ENCODE measurements at regions not wholly inside any gene's neighbourhood (a gene's known extent, or its start where the extent isn't known, plus 50 kb on each side); places are given as distances from the start of the nearest gene placed in this dataset.

GRCh38 chr5:120151825-120152224, 312.3 kb upstream of the PRR16 start:
- DNase-seq (ENCODE audit: insufficient read length, low spot score, missing footprints) = no peak
- no peaks in the 10 kb centered on the region for H3K9me3 ChIP-seq (ENCODE audit: low read depth, low read length)
- peaks cover 17% of the 10 kb centered on the region for H3K4me1 ChIP-seq (ENCODE audit: insufficient read depth, low read length)
- H3K79me2 ChIP-seq (ENCODE audit: insufficient read depth, low read length) = no peaks in the 10 kb centered on the region
- no peaks in the 10 kb centered on the region for H3K27me3 ChIP-seq (ENCODE audit: insufficient read depth, low read length)
- no peak for TF ChIP-seq CTCF (IDR thresholded peaks at IDR 0.05; ENCODE audit: extremely low read depth, low read depth, low read length)
- H3K36me3 ChIP-seq (ENCODE audit: insufficient read depth, low read length) = no peaks in the 10 kb centered on the region
- peak overlapping the region; percentile 67 for H3K4me2 ChIP-seq (ENCODE audit: insufficient read depth, low read length)
- peak overlapping the region; percentile 5 for H3K4me3 ChIP-seq (ENCODE audit: insufficient read depth, low read length)
- peak overlapping the region; percentile 83 for H3K27ac ChIP-seq (ENCODE audit: low read depth, low read length)
- no peaks in the 10 kb centered on the region for H4K20me1 ChIP-seq (ENCODE audit: insufficient read depth, low read length)
- peak overlapping the region; percentile 81 for H2AFZ ChIP-seq (ENCODE audit: low read length)

DNA sequence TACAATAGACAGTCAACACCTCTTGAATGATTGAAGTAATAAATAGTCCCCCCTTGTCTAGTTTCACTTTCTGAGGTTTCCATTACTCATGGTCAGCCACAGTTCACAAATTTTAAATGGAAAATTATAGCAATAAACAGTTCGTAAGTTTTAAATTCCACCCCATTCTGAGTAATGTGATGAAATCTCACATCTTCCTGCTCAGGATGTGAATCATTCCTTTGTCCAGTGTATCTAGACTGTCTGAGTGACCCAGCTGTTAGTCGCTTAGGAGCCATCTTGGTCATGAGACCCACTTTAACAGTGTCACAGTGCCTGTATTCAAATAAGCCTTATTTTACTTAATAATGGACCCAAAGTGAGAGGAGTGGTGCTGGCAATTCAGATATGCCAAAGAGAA, 311.6 kb upstream of the PRR16 start:
- Histone ChIP-seq H3K27ac (ENCODE audit: low read depth, low read length) (peak overlapping the region; percentile 83), H3K27me3 (ENCODE audit: insufficient read depth, low read length) (no peaks in the 10 kb centered on the region), H3K4me3 (ENCODE audit: insufficient read depth, low read length) (peak overlapping the region; percentile 4), H3K36me3 (ENCODE audit: insufficient read depth, low read length) (no peaks in the 10 kb centered on the region), H3K4me2 (ENCODE audit: insufficient read depth, low read length) (peak overlapping the region; percentile 67), H3K79me2 (ENCODE audit: insufficient read depth, low read length) (no peaks in the 10 kb centered on the region), H4K20me1 (ENCODE audit: insufficient read depth, low read length) (no peaks in the 10 kb centered on the region), H2AFZ (ENCODE audit: low read length) (peak overlapping the region; percentile 81), H3K4me1 (ENCODE audit: insufficient read depth, low read length) (peaks cover 14% of the 10 kb centered on the region), H3K9me3 (ENCODE audit: low read depth, low read length) (no peaks in the 10 kb centered on the region)
- no peak for TF ChIP-seq CTCF (IDR thresholded peaks at IDR 0.05; ENCODE audit: extremely low read depth, low read depth, low read length)
- DNase-seq (ENCODE audit: insufficient read length, low spot score, missing footprints) = peak; percentile 58

DNA sequence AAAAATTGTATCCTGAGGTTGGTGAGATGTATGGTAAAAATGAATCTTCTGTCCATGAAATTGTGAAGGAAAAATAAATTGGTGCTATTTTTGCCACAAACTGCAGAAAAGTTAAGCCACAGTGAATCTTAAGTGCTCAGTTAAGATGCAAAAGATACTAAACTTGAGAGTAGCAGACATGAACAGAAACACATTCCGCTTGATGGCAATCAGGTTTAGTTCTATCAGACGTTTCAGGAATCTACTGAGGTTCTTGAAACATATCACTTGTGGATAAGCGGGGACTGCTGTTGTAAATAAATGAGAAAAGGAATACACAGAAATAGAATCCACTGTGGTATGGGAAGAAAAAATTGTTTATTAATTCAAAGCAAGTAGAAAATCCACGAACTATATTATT, 311.2 kb upstream of the PRR16 start:
- H3K27ac ChIP-seq (ENCODE audit: low read depth, low read length) = peak overlapping the region; percentile 83
- H3K36me3 ChIP-seq (ENCODE audit: insufficient read depth, low read length) = no peaks in the 10 kb centered on the region
- H3K79me2 ChIP-seq (ENCODE audit: insufficient read depth, low read length) = no peaks in the 10 kb centered on the region
- H3K4me2 ChIP-seq (ENCODE audit: insufficient read depth, low read length) = peak overlapping the region; percentile 67
- H3K4me3 ChIP-seq (ENCODE audit: insufficient read depth, low read length) = no peak overlapping the region
- TF ChIP-seq CTCF (IDR thresholded peaks at IDR 0.05; ENCODE audit: extremely low read depth, low read depth, low read length) = no peak
- no peak for DNase-seq (ENCODE audit: insufficient read length, low spot score, missing footprints)
- peak overlapping the region; percentile 81 for H2AFZ ChIP-seq (ENCODE audit: low read length)
- H3K27me3 ChIP-seq (ENCODE audit: insufficient read depth, low read length) = no peaks in the 10 kb centered on the region
- H3K4me1 ChIP-seq (ENCODE audit: insufficient read depth, low read length) = peaks cover 14% of the 10 kb centered on the region
- H3K9me3 ChIP-seq (ENCODE audit: low read depth, low read length) = no peaks in the 10 kb centered on the region
- H4K20me1 ChIP-seq (ENCODE audit: insufficient read depth, low read length) = no peaks in the 10 kb centered on the region

- Histone ChIP-seq H3K4me2 (ENCODE audit: insufficient read depth, low read length) (no peak overlapping the region), H3K27ac (ENCODE audit: low read depth, low read length) (no peak overlapping the region)
- DNase-seq (ENCODE audit: insufficient read length, low spot score, missing footprints) = no peak
Measured at GRCh38 chr5:120153551-120153950, 310.5 kb upstream of the PRR16 start.

More at GRCh38 chr5:120153551-120153950, 310.5 kb upstream of the PRR16 start:
- Histone ChIP-seq H3K4me1 (ENCODE audit: insufficient read depth, low read length) (peaks cover 14% of the 10 kb centered on the region), H3K36me3 (ENCODE audit: insufficient read depth, low read length) (no peaks in the 10 kb centered on the region), H2AFZ (ENCODE audit: low read length) (peak overlapping the region; percentile 3), H3K79me2 (ENCODE audit: insufficient read depth, low read length) (no peaks in the 10 kb centered on the region), H3K4me3 (ENCODE audit: insufficient read depth, low read length) (no peak overlapping the region), H3K27me3 (ENCODE audit: insufficient read depth, low read length) (no peaks in the 10 kb centered on the region), H3K9me3 (ENCODE audit: low read depth, low read length) (no peaks in the 10 kb centered on the region), H4K20me1 (ENCODE audit: insufficient read depth, low read length) (no peaks in the 10 kb centered on the region)
- no peak for TF ChIP-seq CTCF (IDR thresholded peaks at IDR 0.05; ENCODE audit: extremely low read depth, low read depth, low read length)
